Chondrocyte (in vitro differentiated cells): ENCODE measurements at regions not wholly inside any gene's neighbourhood (a gene's known extent, or its start where the extent isn't known, plus 50 kb on each side); places are given as distances from the start of the nearest gene placed in this dataset.

Experiments used
- DNase-seq: peaks from one replicate; pipeline ENCODE4 v3.0.0; 2021; ENCODE audit warnings: mixed read lengths, low spot score
- H3K27ac Mint-ChIP-seq: one replicate; pipeline ENCODE4 v1.8.0; 2021; ENCODE audit warnings: mild to moderate bottlenecking, moderate library complexity, mixed read lengths; ENCODE audit not compliant: unreplicated experiment
- H3K27me3 Mint-ChIP-seq: 2 replicates; pipeline ENCODE4 v1.8.0; 2021; ENCODE audit warnings: low read depth, mixed read lengths
- H3K36me3 Mint-ChIP-seq: 2 replicates; pipeline ENCODE4 v1.8.0; 2021; ENCODE audit warnings: low read depth, mixed read lengths
- H3K4me1 Mint-ChIP-seq: 2 replicates; pipeline ENCODE4 v1.8.0; 2021; ENCODE audit warnings: low read depth, mild to moderate bottlenecking, mixed read lengths
- H3K4me3 Mint-ChIP-seq: one replicate; pipeline ENCODE4 v1.8.0; 2021; ENCODE audit warnings: mild to moderate bottlenecking, moderate library complexity, mixed read lengths; ENCODE audit not compliant: unreplicated experiment
- H3K9me3 Mint-ChIP-seq: 2 replicates; pipeline ENCODE4 v1.8.0; 2021; ENCODE audit warnings: low read depth, mixed read lengths
- CTCF ChIP-seq: fragments of 200-600 bp; sonication (generic); IDR thresholded peaks from 2 replicates; pipeline ENCODE4 v1.5.0; 2021; ENCODE audit warnings: antibody characterized with exemption, mild to moderate bottlenecking, moderate library complexity

GRCh38 chr6:54655162-54655561 is 191.4 kb upstream of the FAM83B start:
- peaks cover 10% of the 10 kb centered on the region for H3K27me3 Mint-ChIP-seq
- no peak for DNase-seq
- H3K4me1 Mint-ChIP-seq: no peaks in the 10 kb centered on the region
- TF ChIP-seq CTCF: no peak
- H3K9me3 Mint-ChIP-seq: no peaks in the 10 kb centered on the region
- no peak overlapping the region for H3K4me3 Mint-ChIP-seq
- no peaks in the 10 kb centered on the region for H3K36me3 Mint-ChIP-seq
- H3K27ac Mint-ChIP-seq: no peak overlapping the region

GRCh38 chr6:54665278-54665677 is 181.3 kb upstream of the FAM83B start:
- Mint-ChIP-seq H3K27ac (no peak overlapping the region), H3K36me3 (peaks cover 3% of the 10 kb centered on the region), H3K27me3 (peaks cover 13% of the 10 kb centered on the region), H3K4me3 (no peak overlapping the region), H3K9me3 (peaks cover 9% of the 10 kb centered on the region), H3K4me1 (no peaks in the 10 kb centered on the region)
- no peak for DNase-seq
- no peak for TF ChIP-seq CTCF

DNA sequence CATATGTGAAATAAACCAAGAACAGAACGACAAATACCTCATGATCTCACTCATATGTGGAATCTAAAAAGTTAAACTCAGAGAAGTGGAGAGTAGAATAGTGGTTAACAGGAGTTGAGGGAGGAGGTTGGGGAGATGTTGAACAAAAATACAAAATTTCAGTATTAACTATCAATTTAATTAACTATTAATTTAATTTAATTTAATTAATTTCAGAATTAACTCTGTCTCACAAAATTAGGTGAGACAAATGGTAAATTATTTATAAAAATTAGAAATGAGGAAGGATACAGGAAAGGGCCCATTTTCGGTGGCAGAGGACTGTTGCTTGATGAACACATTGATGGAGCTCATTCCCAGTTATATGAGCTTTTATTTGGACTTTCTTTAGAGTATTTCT is 166.0 kb upstream of the FAM83B start:
- no peak for TF ChIP-seq CTCF
- Mint-ChIP-seq H3K9me3 (no peaks in the 10 kb centered on the region), H3K27ac (no peak overlapping the region), H3K4me1 (peaks cover 6% of the 10 kb centered on the region), H3K4me3 (no peak overlapping the region), H3K27me3 (peaks cover 4% of the 10 kb centered on the region), H3K36me3 (no peaks in the 10 kb centered on the region)
- DNase-seq: no peak

DNA sequence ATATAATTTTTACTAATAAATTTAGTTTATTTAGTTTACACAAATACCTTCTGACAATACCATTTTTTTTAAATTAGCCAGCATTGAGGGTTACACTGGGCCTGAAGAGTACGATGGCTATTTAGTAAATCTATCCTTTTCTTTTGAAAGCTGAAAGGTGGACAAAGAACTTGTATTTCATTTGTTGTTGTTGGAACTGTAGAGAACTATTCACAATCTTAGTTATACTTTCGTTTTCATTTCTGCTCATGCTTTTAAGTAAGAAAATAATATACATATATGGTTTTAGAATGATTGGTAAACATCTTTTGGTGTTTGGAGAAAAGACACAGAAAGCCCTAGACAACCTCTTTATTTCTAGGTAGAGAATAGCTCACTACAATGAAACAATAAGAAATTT is 165.3 kb upstream of the FAM83B start:
- H3K4me3 Mint-ChIP-seq: no peak overlapping the region
- H3K9me3 Mint-ChIP-seq: no peaks in the 10 kb centered on the region
- H3K27me3 Mint-ChIP-seq: peaks cover 4% of the 10 kb centered on the region
- peaks cover 6% of the 10 kb centered on the region for H3K4me1 Mint-ChIP-seq
- no peak overlapping the region for H3K27ac Mint-ChIP-seq
- no peaks in the 10 kb centered on the region for H3K36me3 Mint-ChIP-seq
- no peak for TF ChIP-seq CTCF
- DNase-seq: no peak

- no peak overlapping the region for H3K4me3 Mint-ChIP-seq
- H3K4me1 Mint-ChIP-seq: peaks cover 6% of the 10 kb centered on the region
- H3K9me3 Mint-ChIP-seq: no peaks in the 10 kb centered on the region
- no peak for TF ChIP-seq CTCF
- peaks cover 4% of the 10 kb centered on the region for H3K27me3 Mint-ChIP-seq
- no peaks in the 10 kb centered on the region for H3K36me3 Mint-ChIP-seq
- no peak overlapping the region for H3K27ac Mint-ChIP-seq
- no peak for DNase-seq
These were observed 164.6 kb upstream of the FAM83B start for GRCh38 chr6:54681987-54682386.
